ENCODE measurements at regions not wholly inside any gene's neighbourhood (a gene's known extent, or its start where the extent isn't known, plus 50 kb on each side); places are given as distances from the start of the nearest gene placed in this dataset.

DNA sequence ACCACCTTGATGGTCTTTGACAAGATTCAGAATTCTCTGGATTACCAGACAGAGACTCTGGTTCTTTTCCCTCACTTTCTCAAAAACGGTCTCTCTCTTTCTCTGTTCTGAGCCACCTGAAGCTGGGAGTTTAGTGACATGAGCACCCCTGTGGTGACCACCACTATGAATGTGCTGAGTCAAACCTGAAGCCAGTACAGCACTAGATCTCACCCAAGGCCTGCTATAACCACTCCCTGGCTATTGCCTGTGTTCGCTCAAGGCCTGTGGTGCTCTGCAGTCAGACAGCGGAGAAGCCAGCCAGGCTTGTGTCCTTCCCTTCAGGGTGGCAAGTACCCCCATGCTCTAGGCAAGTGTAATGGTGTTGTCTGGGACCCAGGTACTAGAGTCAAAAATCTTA is 828.9 kb upstream of the NXPH2 start:
- no peak for TF ChIP-seq GATA2 (IDR thresholded peaks at IDR 0.05; ENCODE audit: low read depth, low read length)
- TF ChIP-seq GATA3 (IDR thresholded peaks at IDR 0.05; ENCODE audit: low read depth, low read length), result no peak
